Progenitor cell of endocrine pancreas (in vitro differentiated cells): ENCODE measurements at regions not wholly inside any gene's neighbourhood (a gene's known extent, or its start where the extent isn't known, plus 50 kb on each side); places are given as distances from the start of the nearest gene placed in this dataset.

Source experiments
- DNase-seq: peaks from one replicate; pipeline ENCODE4 v3.0.0; 2021; ENCODE audit warnings: low spot score; ENCODE audit not compliant: unreplicated experiment
- H3K27ac Mint-ChIP-seq: 2 replicates; pipeline ENCODE4 v1.8.0; 2021; ENCODE audit warnings: mild to moderate bottlenecking, moderate library complexity, mixed read lengths
- H3K27me3 Mint-ChIP-seq: 2 replicates; pipeline ENCODE4 v1.8.0; 2021; ENCODE audit warnings: mixed read lengths
- H3K36me3 Mint-ChIP-seq: 2 replicates; pipeline ENCODE4 v1.8.0; 2022; ENCODE audit warnings: mixed read lengths; ENCODE audit not compliant: insufficient read depth
- H3K4me1 Mint-ChIP-seq: 2 replicates; pipeline ENCODE4 v1.8.0; 2021; ENCODE audit warnings: low read depth, mixed read lengths
- H3K4me3 Mint-ChIP-seq: 2 replicates; pipeline ENCODE4 v1.8.0; 2021; ENCODE audit warnings: low read depth, mild to moderate bottlenecking, moderate library complexity, mixed read lengths
- H3K9me3 Mint-ChIP-seq: 2 replicates; pipeline ENCODE4 v1.8.0; 2021; ENCODE audit warnings: low read depth, mixed read lengths
- TF ChIP-seq, protein P1 (sequence below): fragments of 200-600 bp; sonication (generic); IDR thresholded peaks from one replicate; pipeline ENCODE4 v1.5.0; 2021; ENCODE audit warnings: antibody characterized with exemption, mild to moderate bottlenecking; ENCODE audit not compliant: unreplicated experiment

DNA sequence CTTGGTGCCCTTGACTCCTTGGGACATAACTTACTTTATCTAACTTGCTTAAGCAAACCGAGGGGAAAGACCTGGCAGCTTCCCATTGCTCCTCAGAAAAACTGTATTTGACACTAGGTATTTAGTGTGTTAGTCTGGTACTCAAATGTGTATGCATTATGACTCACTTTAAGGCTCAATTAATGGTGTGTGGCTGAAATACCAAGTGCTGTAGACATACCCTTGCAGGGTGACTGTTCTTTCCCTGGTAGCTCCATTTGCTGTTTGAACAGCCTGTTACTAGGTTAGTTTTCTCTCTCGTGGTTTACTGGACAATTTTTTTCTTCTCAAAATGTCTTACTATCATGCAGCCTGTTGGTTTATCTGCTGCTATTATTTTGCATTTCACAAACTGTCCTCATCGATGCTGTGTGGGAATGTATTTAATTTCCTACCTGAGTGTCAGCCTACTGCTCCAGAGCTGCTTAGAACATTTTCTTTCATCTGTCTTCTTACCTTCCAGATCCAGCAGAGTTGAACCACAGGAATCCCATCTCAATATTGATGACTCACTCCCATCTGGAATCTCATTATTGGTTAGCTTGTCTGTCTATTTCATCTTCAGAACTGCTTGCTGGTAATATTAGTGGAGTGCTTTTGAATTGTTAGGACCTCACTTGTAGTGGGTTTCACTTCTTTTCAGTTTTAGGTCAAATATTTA lies 158.0 kb upstream of the FAT1 start:
- no peak overlapping the region for H3K4me3 Mint-ChIP-seq
- TF ChIP-seq, protein P1, sequence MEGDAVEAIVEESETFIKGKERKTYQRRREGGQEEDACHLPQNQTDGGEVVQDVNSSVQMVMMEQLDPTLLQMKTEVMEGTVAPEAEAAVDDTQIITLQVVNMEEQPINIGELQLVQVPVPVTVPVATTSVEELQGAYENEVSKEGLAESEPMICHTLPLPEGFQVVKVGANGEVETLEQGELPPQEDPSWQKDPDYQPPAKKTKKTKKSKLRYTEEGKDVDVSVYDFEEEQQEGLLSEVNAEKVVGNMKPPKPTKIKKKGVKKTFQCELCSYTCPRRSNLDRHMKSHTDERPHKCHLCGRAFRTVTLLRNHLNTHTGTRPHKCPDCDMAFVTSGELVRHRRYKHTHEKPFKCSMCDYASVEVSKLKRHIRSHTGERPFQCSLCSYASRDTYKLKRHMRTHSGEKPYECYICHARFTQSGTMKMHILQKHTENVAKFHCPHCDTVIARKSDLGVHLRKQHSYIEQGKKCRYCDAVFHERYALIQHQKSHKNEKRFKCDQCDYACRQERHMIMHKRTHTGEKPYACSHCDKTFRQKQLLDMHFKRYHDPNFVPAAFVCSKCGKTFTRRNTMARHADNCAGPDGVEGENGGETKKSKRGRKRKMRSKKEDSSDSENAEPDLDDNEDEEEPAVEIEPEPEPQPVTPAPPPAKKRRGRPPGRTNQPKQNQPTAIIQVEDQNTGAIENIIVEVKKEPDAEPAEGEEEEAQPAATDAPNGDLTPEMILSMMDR = no peak
- H3K27me3 Mint-ChIP-seq = no peaks in the 10 kb centered on the region
- no peaks in the 10 kb centered on the region for H3K36me3 Mint-ChIP-seq
- no peak for DNase-seq
- peaks cover 4% of the 10 kb centered on the region for H3K4me1 Mint-ChIP-seq
- no peaks in the 10 kb centered on the region for H3K9me3 Mint-ChIP-seq
- no peak overlapping the region for H3K27ac Mint-ChIP-seq

- TF ChIP-seq, protein P1 = no peak
- no peaks in the 10 kb centered on the region for H3K27me3 Mint-ChIP-seq
- H3K27ac Mint-ChIP-seq = no peak overlapping the region
- DNase-seq = no peak
- H3K9me3 Mint-ChIP-seq = no peaks in the 10 kb centered on the region
- H3K4me3 Mint-ChIP-seq = no peak overlapping the region
- no peaks in the 10 kb centered on the region for H3K36me3 Mint-ChIP-seq
- peaks cover 4% of the 10 kb centered on the region for H3K4me1 Mint-ChIP-seq
Observed at GRCh38 chr4:186882293-186882692, 158.6 kb upstream of the FAT1 start.

- Mint-ChIP-seq H3K9me3 (peaks cover 4% of the 10 kb centered on the region), H3K27ac (no peak overlapping the region), H3K27me3 (no peaks in the 10 kb centered on the region), H3K36me3 (peaks cover 2% of the 10 kb centered on the region), H3K4me1 (peaks cover 10% of the 10 kb centered on the region), H3K4me3 (no peak overlapping the region)
- DNase-seq = no peak
- TF ChIP-seq, protein P1 = no peak
Observed at GRCh38 chr4:186885289-186885688, 161.6 kb upstream of the FAT1 start.

- H3K4me3 Mint-ChIP-seq = no peak overlapping the region
- peaks cover 4% of the 10 kb centered on the region for H3K9me3 Mint-ChIP-seq
- no peaks in the 10 kb centered on the region for H3K27me3 Mint-ChIP-seq
- peaks cover 10% of the 10 kb centered on the region for H3K4me1 Mint-ChIP-seq
- TF ChIP-seq, protein P1 = no peak
- peaks cover 2% of the 10 kb centered on the region for H3K36me3 Mint-ChIP-seq
- DNase-seq = no peak
- no peak overlapping the region for H3K27ac Mint-ChIP-seq
Observed at GRCh38 chr4:186886759-186887158, 163.1 kb upstream of the FAT1 start.

DNA sequence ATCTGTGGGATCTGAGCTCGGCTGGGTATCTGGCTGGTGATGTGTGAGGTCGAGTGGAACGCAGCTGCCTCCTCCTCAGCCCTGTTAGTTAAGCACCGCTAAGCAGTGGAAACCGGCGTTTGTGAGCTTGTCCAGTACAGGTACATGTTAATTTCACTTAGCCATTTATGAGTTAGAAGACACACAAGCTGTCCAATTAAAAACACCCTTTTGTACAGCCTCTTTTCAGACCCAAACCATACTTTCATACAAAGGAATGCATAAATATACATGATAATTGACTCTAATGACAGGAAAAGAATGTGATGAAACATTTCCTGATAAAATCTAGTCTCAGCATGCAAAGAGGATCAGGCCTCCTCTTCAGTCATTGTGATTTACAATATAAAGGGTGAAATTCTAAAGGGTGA lies 163.6 kb upstream of the FAT1 start:
- DNase-seq = no peak
- peaks cover 2% of the 10 kb centered on the region for H3K36me3 Mint-ChIP-seq
- no peak overlapping the region for H3K4me3 Mint-ChIP-seq
- H3K4me1 Mint-ChIP-seq = peaks cover 10% of the 10 kb centered on the region
- TF ChIP-seq, protein P1 = no peak
- peaks cover 4% of the 10 kb centered on the region for H3K9me3 Mint-ChIP-seq
- no peak overlapping the region for H3K27ac Mint-ChIP-seq
- H3K27me3 Mint-ChIP-seq = no peaks in the 10 kb centered on the region
